Calu3 (cell line): ENCODE measurements at regions not wholly inside any gene's neighbourhood (a gene's known extent, or its start where the extent isn't known, plus 50 kb on each side); places are given as distances from the start of the nearest gene placed in this dataset.

ENCODE experiments used
- BruUV-seq: library from RNA; stranded (reverse); fragments of 400-500 nt; replicated peaks from 2 replicates; lab custom pipeline; 2021; lab: Mats Ljungman, UMichigan
- CTCF ChIA-PET: fragments of 300-600 bp; sonication (Branson Sonifier 250); formaldehyde crosslinking; loops from one replicate; lab custom pipeline; 2022; ENCODE audit warnings: antibody characterized with exemption; lab: Charles Lee
- DNase-seq: peaks from one replicate; pipeline ENCODE4 v3.0.0; 2022
- H3K27ac Mint-ChIP-seq: one replicate; pipeline ENCODE4 v1.8.0; 2022; ENCODE audit warnings: mixed read lengths; ENCODE audit not compliant: unreplicated experiment
- H3K27me3 Mint-ChIP-seq: one replicate; pipeline ENCODE4 v1.8.0; 2022; ENCODE audit warnings: mixed read lengths; ENCODE audit not compliant: unreplicated experiment
- H3K36me3 Mint-ChIP-seq: one replicate; pipeline ENCODE4 v1.8.0; 2022; ENCODE audit warnings: mild to moderate bottlenecking, moderate library complexity, mixed read lengths; ENCODE audit not compliant: insufficient read depth, unreplicated experiment
- H3K4me1 Mint-ChIP-seq: one replicate; pipeline ENCODE4 v1.8.0; 2022; ENCODE audit warnings: mild to moderate bottlenecking, low read depth, mixed read lengths; ENCODE audit not compliant: unreplicated experiment
- H3K4me3 Mint-ChIP-seq: one replicate; pipeline ENCODE4 v1.8.0; 2022; ENCODE audit warnings: mild to moderate bottlenecking, low read depth, moderate library complexity, mixed read lengths; ENCODE audit not compliant: unreplicated experiment
- H3K9me3 Mint-ChIP-seq: one replicate; pipeline ENCODE4 v1.8.0; 2022; ENCODE audit warnings: low read depth, mixed read lengths; ENCODE audit not compliant: unreplicated experiment
- CTCF ChIP-seq: fragments of 200-600 bp; IDR thresholded peaks from one replicate; pipeline ENCODE4 v1.8.0; 2022; ENCODE audit warnings: antibody characterized with exemption; ENCODE audit not compliant: unreplicated experiment
- intact Hi-C: fragments of 100-400 bp; cut with micrococcal nuclease; formaldehyde crosslinking; loops from one replicate; pipeline ENCODE4 v1.10.0; 2022; ENCODE audit not compliant: unreplicated experiment

- DNase-seq: no peak
- Mint-ChIP-seq H3K27me3 (peaks cover 34% of the 10 kb centered on the region), H3K36me3 (no peaks in the 10 kb centered on the region), H3K4me3 (no peak overlapping the region), H3K9me3 (no peaks in the 10 kb centered on the region), H3K4me1 (peaks cover 8% of the 10 kb centered on the region), H3K27ac (no peak overlapping the region)
- BruUV-seq: no TSS peak
- CTCF ChIA-PET: no interaction called here
- TF ChIP-seq CTCF: no peak
- intact Hi-C loops: no loop called here
Observed at GRCh38 chr19:13606156-13606555, 99.9 kb upstream of the CACNA1A start.

GRCh38 chr19:13604902-13605586 lies 98.8 kb upstream of the CACNA1A start:
- H3K36me3 Mint-ChIP-seq: no peaks in the 10 kb centered on the region
- BruUV-seq: no TSS peak
- CTCF ChIA-PET: interaction anchor here (1.0 kb wide), 1 partner anchor 114 kb away, joined by 3 read pairs; no protein-coding TSS in a partner anchor

GRCh38 chr19:13600802-13601201 lies 94.5 kb upstream of the CACNA1A start:
- CTCF ChIA-PET: interaction anchor here (1.1 kb wide), 1 partner anchor 120 kb away, joined by 3 read pairs; no protein-coding TSS in a partner anchor

More at GRCh38 chr19:13604902-13605586, 98.8 kb upstream of the CACNA1A start:
- no peaks in the 10 kb centered on the region for H3K9me3 Mint-ChIP-seq
- peaks cover 34% of the 10 kb centered on the region for H3K27me3 Mint-ChIP-seq
- no peak for DNase-seq
- intact Hi-C loops: no loop called here
- no peak overlapping the region for H3K4me3 Mint-ChIP-seq
- peaks cover 4% of the 10 kb centered on the region for H3K4me1 Mint-ChIP-seq
- H3K27ac Mint-ChIP-seq: no peak overlapping the region
- no peak for TF ChIP-seq CTCF

GRCh38 chr19:13600091-13600490 lies 93.8 kb upstream of the CACNA1A start:
- no peak overlapping the region for H3K27ac Mint-ChIP-seq
- CTCF ChIA-PET: interaction anchor here (1.1 kb wide), 1 partner anchor 121 kb away, joined by 3 read pairs; no protein-coding TSS in a partner anchor
- H3K4me3 Mint-ChIP-seq: no peak overlapping the region
- no peak for TF ChIP-seq CTCF
- H3K4me1 Mint-ChIP-seq: no peaks in the 10 kb centered on the region
- no TSS peak for BruUV-seq
- no peaks in the 10 kb centered on the region for H3K9me3 Mint-ChIP-seq
- DNase-seq: no peak
- peaks cover 69% of the 10 kb centered on the region for H3K27me3 Mint-ChIP-seq
- no peaks in the 10 kb centered on the region for H3K36me3 Mint-ChIP-seq
- intact Hi-C loops: no loop called here

More at GRCh38 chr19:13600802-13601201, 94.5 kb upstream of the CACNA1A start:
- no peak for TF ChIP-seq CTCF
- Mint-ChIP-seq H3K36me3 (no peaks in the 10 kb centered on the region), H3K9me3 (no peaks in the 10 kb centered on the region), H3K27me3 (peaks cover 67% of the 10 kb centered on the region), H3K27ac (no peak overlapping the region), H3K4me1 (no peaks in the 10 kb centered on the region), H3K4me3 (no peak overlapping the region)
- intact Hi-C loops: no loop called here
- BruUV-seq: no TSS peak
- no peak for DNase-seq
